HL-60/S4 treated with retinoic acid at 250 ng/mL for 4 days and 3 days (cell line): ENCODE measurements at regions not wholly inside any gene's neighbourhood (a gene's known extent, or its start where the extent isn't known, plus 50 kb on each side); places are given as distances from the start of the nearest gene placed in this dataset.
"Not testable (repeated sequence)": the region's sequence is repeated elsewhere in the genome, so short reads cannot be mapped to it uniquely, and the experiment has no call there.

Experiments used
- in situ Hi-C: fragments of 300-500 bp; cut with MboI; formaldehyde crosslinking; loops from 2 replicates; pipeline ENCODE4 v1.7.0; 2022; ENCODE audit warnings: low sequenced_read_pairs

- in situ Hi-C loops: loop anchor here (25.0 kb wide), 2 partner anchors 284 to 509 kb away; no protein-coding TSS in a partner anchor
Measured at GRCh38 chr12:46671102-46671501, 154.7 kb downstream of the SLC38A4 start.

DNA sequence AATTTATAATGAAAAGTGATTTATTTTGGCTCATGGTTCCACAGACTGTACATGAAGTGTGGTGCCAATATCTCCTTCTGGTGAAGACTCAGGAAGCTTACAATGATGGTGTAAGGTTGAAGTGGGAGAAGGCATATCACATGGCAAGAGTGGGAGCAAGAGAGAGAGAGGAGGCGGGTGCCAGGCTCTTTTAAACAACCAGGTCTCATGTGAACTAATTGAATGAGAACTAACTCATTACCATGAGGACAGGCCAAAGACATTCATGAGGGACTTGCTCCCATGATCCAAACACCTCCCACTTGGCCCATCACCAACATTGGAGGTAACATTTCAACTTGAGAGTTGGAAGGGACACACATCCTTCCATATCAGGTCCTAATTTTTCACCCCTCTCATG is 155.2 kb downstream of the SLC38A4 start:
- in situ Hi-C loops: loop anchor here (25.0 kb wide), 2 partner anchors 283 to 508 kb away; no protein-coding TSS in a partner anchor

GRCh38 chr12:46669720-46670119 is 156.1 kb downstream of the SLC38A4 start:
- in situ Hi-C loops: loop anchor here (25.0 kb wide), 2 partner anchors 282 to 507 kb away; no protein-coding TSS in a partner anchor

DNA sequence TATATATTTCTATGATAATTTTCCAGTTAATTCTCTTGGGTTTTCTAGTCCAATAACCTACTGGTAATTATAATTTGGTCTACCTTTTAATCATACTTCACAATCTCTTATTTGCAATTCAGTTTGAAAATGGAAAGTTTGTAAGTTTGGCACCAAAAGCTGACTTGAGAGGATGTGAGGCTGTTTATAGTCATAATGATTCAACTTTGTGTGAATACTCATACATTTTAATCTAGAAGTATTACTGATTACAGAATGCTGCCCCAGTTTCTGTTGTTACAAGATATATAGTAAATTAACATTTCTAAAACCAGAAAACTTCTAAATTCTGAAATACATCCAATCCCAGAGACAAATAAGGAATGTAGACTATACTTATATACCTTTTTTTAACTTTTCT is 158.2 kb downstream of the SLC38A4 start:
- in situ Hi-C loops: loop anchor here (25.0 kb wide), 2 partner anchors 280 to 505 kb away; no protein-coding TSS in a partner anchor

DNA sequence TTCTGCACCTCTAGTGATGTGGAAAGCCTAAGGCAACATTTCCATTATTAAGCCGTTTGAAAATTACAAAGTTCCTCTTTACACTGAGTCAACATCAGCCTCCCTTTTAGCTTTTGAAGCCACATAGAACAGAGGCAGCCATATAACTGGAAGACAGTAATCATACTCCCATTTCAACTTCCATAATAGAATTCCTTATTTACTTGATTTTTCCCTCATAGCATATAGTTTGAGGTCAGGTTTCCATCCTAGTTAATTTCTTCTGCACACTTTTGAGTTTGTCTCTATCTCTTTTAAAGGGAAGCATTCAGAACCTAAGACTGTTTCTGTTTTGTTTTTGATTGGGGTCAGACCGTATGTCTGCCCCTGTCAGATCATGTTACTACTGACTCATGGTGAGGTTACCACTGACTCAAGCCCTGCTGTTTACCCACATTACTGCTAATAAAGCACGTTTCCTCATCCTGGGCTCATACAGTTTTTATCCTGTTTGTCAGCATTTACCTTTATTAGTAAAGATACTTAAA is 161.0 kb downstream of the SLC38A4 start:
- in situ Hi-C loops: loop anchor here (25.0 kb wide), 2 partner anchors 278 to 503 kb away; no protein-coding TSS in a partner anchor

DNA sequence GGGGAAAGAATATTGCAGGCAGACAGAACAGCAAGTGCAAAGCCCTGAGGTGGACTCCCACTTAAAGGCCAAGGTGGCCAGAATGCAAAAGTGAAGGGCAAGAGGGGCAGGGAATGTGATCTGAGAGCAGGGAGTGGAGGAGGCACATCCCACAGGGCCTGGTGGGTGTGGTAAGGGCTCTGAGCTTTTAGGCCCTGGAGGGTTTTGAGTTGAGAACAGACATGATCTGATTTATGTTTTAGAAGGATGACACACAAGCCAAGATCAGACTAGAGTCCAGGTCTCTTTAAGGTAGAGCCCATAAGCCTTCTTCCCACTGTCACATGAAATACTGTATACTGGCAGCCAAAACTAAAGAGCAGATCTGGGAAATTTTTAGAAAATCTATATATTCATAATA is 162.5 kb downstream of the SLC38A4 start:
- in situ Hi-C loops: loop anchor here (25.0 kb wide), 2 partner anchors 276 to 501 kb away; no protein-coding TSS in a partner anchor

GRCh38 chr12:46661110-46661845 is 164.5 kb downstream of the SLC38A4 start:
- in situ Hi-C loops: loop anchor here (25.0 kb wide), 2 partner anchors 274 to 499 kb away; no protein-coding TSS in a partner anchor

GRCh38 chr12:46660719-46661109 is 165.1 kb downstream of the SLC38A4 start:
- in situ Hi-C loops: loop anchor here (25.0 kb wide), 2 partner anchors 273 to 498 kb away; no protein-coding TSS in a partner anchor

- in situ Hi-C loops: loop anchor here (25.0 kb wide), 2 partner anchors 273 to 498 kb away; no protein-coding TSS in a partner anchor
Measured at GRCh38 chr12:46660276-46660675, 165.5 kb downstream of the SLC38A4 start.

- in situ Hi-C loops: loop anchor here (25.0 kb wide), 2 partner anchors 273 to 498 kb away; no protein-coding TSS in a partner anchor
Measured at GRCh38 chr12:46659824-46660223, 166.0 kb downstream of the SLC38A4 start.

- in situ Hi-C loops: loop anchor here (25.0 kb wide), 2 partner anchors 272 to 497 kb away; no protein-coding TSS in a partner anchor
Measured at GRCh38 chr12:46659032-46659650, 166.7 kb downstream of the SLC38A4 start.

GRCh38 chr12:46657453-46658411 is 168.1 kb downstream of the SLC38A4 start:
- in situ Hi-C loops: loop anchor here (25.0 kb wide), 2 partner anchors 270 to 495 kb away; no protein-coding TSS in a partner anchor

GRCh38 chr12:46655984-46656383 is 169.8 kb downstream of the SLC38A4 start:
- in situ Hi-C loops: loop anchor here (25.0 kb wide), 2 partner anchors 269 to 494 kb away; no protein-coding TSS in a partner anchor

- in situ Hi-C loops: loop anchor here (25.0 kb wide), 2 partner anchors 266 to 491 kb away; no protein-coding TSS in a partner anchor
Measured at GRCh38 chr12:46653311-46653710, 172.5 kb downstream of the SLC38A4 start.

DNA sequence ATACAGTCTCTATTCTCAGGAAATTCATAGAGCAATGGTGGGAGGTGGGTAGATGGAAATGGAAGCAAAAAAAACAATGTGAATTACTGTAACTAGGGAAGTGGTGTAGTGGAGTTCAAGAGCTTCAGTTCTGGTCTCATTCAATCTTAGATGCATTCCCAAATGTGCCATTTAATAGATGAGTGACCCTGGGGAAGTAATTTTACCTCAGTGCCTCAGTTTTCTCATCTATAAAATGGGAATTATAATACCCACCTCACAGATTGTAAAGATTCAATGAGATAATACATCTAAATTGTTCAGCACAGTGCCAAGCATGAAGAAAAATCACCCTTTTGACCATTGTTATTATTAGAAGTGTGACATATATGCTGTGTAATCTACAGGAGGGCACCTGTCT is 173.1 kb downstream of the SLC38A4 start:
- in situ Hi-C loops: loop anchor here (25.0 kb wide), 2 partner anchors 265 to 490 kb away; no protein-coding TSS in a partner anchor

DNA sequence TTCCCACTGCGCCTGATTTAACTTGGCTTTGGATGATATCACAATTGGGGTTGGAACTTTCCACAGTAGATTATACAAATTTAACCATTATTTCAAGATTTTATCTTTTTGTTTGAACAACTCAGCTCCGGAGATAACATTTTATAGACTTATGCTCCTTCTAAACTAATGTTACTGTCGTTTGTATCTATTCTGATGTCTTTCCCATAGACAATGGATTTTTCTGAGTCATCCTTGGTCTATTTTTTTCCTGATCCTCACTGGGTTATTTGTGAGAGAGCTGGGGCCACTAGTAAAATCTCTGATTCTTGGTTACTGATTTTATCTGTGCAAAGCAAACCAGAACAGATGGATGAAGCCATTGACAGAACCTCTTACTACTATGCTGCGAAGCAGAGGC is 175.1 kb downstream of the SLC38A4 start:
- in situ Hi-C loops: loop anchor here (25.0 kb wide), 2 partner anchors 263 to 488 kb away; no protein-coding TSS in a partner anchor

- in situ Hi-C loops: no loop called here
Measured at GRCh38 chr12:46649433-46649832, 176.4 kb downstream of the SLC38A4 start.

- in situ Hi-C loops: no loop called here
Measured at GRCh38 chr12:46647034-46647433, 178.8 kb downstream of the SLC38A4 start.

DNA sequence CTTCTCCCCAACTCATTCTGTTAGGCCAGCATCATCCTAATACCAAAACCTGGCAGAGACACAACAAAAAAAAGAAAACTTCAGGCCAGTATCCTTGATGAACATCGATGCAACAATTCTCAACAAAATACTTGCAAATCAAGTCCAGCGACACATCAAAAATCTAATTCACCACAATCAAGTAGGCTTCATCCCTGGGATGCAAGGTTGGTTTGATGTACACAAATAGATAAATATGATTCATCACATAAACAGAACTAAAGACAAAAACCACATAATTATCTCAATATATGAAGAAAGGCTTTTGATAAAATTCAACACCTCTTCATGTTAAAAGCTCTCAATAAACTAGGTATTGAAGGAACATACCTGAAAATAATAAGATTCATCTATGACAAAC is 184.1 kb downstream of the SLC38A4 start:
- in situ Hi-C loops: not testable (repeated sequence)

DNA sequence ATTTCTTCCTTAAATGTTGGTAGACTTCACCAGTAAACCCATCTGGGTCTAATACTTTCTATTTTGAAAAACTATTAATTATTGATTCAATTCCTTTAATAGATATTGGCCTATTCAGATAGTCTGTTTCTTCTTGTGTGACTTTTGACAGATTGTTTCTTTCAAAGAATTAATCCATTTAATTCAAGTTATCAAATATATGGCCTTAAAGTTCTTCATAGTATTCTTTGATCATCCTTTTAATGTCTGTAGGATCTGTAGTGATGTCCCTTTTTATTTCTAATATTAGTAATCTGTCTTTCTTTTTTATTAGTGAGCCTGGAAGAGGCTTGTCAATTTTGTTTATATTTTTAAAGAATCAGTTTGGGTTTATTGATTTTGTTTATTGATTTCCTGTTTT is 190.0 kb downstream of the SLC38A4 start:
- in situ Hi-C loops: no loop called here
